UCSD-AML1 (cell line): ENCODE measurements at regions not wholly inside any gene's neighbourhood (a gene's known extent, or its start where the extent isn't known, plus 50 kb on each side); places are given as distances from the start of the nearest gene placed in this dataset.

Experiments used
- DNase-seq: peaks from one replicate; lab custom pipeline; 2025; ENCODE audit not compliant: unreplicated experiment; lab: John Stamatoyannopoulos, UW

DNA sequence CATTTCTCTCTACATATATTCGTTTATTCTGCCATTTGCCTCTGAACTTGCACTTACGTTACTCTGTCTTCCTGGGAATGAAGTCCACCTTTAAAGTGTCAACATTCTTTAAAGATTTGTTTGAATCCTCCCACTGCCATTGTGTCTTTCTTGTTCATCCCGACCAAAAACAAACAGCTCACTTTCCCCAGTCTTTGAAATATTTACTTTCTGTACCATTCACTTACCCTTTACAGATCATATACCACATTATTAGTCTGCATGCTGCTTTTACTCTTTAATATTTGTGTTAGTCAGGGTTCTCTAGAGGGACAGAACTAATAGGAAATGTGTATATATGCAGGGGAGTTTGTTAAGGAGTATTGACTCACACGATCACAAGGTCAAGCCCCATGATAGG lies 176.6 kb upstream of the STARD13 start:
- no peak for DNase-seq

DNA sequence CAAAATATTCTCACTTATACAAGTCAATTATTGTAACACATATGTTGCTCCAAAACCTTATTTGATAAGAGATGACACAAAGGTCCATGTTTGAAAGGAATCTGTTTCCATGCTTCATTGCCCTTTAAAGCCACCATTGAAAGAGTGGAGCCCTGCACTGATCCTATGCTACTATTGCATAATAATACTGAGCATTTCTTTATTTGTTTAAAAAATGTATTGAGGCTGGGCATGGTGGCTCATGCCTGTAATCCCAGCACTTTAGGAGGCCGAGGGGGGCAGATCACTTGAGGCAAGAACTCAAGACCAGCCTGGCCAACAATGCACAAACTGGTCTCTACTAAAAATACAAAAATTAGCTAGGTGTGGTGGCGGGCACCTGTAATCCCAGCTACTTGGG lies 178.8 kb upstream of the STARD13 start:
- no peak for DNase-seq

DNA sequence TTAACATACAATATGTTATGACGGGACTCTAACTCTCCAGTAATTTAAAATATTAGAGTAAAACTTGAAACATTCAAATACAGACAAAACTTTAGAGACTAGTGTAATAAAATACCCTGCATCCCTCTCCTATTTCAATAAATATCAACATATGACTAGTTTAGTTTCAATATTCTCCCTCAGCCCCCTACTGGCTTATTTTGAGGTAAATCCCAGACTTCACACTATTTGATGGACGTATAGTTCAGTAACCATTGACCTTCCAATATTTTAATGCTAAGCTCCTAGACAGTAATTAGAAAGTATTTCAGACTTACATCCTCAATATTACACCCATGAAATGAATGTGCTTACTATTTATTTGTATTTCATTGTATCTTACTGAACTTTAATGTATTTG lies 180.7 kb upstream of the STARD13 start:
- no peak for DNase-seq

DNA sequence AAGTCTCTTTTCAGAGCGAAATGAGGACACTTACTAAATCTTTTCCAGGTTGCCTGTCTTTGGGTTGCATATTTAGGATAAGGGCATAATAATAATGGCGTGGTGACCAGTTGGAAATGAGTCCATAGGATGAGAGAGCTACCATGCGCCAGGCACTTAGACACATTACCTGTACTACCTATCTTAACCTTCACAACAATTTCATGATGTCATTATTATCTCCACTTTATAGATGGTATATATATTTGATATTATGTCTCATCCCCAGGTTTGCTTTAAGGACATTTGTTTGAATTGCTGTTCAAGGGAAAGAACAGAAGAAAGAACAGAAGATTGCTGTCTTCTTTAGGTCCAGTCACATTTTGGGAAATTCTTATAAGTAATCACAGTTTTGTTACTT lies 182.0 kb upstream of the STARD13 start:
- no peak for DNase-seq

DNA sequence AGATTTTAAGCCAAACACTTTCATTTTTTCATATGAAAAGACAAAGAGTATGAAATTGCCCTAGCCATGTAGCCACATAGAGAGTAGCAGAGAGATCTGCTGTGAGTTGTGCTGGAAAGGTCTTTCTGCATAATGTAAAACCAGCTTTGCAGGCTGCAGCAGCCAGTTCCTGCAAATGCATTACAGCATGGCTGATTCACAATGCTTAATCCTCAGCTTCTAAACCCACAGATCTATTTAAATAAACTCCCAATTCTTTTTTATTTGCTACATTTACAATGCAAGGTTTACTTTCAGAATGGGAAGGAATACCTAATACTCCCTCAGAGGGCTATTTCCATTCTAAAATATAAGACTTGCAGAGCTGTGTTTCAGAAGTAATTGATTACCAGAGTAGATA lies 185.6 kb upstream of the STARD13 start:
- no peak for DNase-seq

DNA sequence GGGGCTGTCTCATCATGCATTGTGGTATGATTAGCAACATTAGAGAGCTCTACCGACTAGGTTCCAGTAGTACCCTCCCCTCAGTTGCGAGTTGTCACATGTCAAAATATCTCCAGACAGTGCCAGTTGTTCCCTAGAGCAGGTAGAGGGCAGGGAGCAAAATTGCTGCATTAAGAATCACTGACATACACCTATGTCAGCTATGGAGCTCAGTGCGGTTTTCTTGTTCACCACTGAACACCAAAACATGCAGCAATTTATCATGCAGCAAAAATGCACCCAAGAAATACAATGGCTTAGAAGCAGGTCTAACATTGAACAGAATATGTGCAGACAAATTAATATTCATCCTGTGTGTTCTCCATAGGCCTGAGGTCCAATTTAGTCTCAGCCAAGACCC lies 186.9 kb upstream of the STARD13 start:
- DNase-seq = no peak

DNA sequence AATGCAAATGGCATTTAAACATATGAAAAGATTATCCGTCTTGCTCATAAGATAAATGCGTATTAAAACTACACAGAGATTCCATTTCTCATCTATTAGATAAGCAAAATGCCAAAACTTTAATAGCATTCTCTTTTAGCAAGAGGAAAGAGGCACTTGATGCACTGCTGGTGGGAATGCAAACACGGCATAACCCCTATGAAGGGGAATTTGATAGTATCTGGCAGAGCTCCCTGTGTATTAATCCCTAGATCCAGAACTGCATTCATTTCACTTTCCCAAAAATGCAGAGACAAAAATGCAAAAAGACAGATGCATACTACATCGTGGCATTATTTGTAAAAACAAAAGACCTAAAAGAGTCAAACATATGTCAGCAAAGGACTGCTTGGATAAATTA lies 193.6 kb upstream of the STARD13 start:
- no peak for DNase-seq

DNA sequence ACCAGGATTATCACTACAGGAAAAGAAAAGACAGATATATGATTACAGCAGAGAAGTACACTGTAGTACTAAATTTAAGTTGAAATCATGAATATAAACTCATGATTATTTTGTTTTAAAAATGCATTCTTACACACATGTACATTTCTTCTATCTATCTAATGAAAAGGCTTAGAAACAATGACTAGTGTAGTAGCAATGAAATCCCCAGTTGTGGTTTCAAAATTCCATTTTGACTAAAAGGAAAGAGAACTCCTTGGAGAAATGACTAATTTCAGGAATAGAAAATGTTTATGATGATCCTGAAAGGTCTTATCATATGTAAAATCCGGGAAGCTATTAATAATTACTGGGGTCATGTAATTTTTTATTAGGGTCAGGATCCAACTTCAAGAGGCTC lies 195.0 kb upstream of the STARD13 start:
- DNase-seq = no peak

DNA sequence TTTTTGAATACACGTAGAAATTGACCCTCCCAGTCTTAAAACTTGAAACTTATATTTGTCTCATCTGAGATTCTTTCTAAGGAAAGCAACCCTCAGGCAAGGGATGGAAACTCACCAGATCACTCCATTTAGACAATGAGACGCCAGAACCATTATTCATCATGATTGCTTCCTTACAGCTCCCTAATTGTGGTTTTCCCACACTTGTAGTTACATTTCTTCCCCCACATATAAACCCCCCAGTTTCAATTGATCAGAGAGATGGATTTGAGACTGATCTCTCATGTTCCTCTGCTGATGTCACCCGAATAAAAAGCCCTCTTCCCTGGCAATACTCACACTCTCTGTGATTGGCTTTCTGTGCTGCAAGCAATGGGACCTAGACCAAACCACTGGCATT lies 197.9 kb upstream of the STARD13 start:
- no peak for DNase-seq

DNA sequence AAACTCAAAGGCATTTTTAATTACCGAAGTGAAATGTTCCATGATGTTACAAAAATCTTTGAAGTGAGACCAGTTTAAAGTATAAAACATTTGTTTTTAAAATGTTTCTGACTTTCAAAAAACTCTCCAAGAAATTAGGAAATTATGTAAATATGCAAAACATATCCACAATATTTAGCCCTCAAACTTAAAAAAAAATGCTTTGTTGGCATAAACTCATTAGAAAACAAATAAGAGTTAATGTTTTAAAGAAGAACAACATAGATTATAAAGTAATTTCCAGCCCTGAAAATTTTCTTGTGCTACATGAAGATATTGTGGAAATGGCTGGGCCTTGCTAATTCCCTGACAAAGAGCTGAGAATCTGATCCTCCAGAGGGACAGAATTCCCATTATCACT lies 199.7 kb upstream of the STARD13 start:
- DNase-seq = no peak

DNA sequence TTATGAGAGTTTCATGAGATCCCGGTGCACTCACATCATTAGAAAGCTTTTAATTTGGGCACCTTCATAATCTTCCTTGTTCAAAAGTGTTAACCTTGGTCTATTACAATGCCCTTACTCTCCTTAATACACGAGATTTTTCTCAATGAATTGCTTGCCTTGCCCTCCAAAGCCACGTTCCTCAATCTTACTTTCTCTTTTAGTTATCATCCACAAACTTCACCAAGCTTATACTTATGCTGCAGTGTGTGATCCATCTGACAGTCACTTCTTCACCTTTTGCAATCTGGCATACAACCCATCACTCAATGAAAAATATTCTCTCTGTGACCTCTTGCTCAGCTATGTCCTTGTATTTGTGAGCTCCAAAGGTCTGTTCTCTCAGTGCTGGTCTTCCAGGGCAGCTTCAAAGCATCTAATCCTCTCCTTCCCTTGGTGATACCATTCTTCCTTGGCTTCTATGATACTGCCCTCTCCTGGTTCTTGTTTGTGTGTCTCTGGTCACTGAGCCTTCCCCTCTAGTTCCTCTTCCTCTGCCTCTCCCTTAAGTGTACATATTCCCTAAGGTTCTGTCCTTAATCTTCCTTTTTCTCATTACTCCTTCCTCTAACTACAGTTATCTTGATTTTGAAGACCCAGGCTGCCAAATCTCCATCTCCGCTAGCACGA lies 202.2 kb upstream of the STARD13 start:
- peak; percentile 11 for DNase-seq

DNA sequence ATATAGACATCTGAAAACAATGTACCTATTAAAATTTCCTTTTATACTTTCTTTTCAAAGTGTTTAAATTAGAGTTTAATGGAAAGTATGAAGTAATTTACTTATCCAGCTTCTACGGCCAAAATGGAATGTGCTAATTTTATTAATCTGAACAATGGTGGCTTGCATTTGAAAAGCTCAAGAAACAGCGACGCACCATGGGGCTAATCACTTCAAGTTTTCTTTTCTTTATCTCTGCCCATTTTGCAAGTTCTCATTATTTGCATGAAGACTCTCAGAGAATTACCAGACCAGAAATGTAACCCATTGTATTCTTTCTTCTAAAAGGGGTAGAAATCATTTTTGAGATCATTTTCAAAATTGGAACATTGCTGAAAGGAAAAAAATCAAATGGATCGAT lies 204.0 kb upstream of the STARD13 start:
- DNase-seq = no peak

DNA sequence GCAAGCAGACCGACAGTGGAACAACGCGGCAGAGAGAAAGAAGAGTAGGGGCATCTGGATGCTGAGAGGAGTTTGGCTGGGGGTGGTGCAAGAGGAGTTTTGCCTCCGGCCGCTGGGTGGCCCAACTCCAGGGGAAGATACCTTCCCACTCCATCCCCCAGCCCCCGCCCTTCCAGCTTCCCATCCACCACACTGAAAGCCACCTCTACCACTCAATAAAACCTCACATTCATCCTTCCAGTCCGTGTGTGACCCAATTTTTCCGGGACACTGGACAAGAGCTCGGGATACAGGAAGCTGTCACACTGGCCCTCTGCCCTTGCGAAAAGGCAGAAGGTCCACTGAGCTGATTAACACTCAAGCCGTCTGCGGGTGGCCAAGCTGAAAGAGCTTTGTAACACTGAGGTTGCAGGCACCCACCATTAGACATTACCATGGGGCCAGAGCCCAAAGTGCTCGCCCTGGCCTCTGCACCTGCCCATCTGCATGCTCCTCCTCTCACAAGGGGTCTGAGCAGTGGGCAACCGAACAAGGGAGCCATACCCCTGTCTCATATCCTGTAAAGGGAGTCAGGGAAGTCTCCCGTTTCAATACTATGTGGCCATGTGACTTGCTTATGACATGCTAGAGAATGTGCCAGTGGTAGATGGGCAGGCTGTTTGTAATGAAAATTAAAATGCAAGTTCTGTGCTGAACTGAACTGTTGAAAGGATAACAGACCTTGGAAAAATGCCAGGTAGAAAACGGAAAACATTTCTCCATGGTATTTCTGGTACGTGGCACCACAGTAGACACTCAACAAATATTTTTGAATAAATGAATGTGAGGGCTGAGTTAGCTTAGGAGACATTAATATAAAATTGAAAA lies 205.1 kb upstream of the STARD13 start:
- no peak for DNase-seq

DNA sequence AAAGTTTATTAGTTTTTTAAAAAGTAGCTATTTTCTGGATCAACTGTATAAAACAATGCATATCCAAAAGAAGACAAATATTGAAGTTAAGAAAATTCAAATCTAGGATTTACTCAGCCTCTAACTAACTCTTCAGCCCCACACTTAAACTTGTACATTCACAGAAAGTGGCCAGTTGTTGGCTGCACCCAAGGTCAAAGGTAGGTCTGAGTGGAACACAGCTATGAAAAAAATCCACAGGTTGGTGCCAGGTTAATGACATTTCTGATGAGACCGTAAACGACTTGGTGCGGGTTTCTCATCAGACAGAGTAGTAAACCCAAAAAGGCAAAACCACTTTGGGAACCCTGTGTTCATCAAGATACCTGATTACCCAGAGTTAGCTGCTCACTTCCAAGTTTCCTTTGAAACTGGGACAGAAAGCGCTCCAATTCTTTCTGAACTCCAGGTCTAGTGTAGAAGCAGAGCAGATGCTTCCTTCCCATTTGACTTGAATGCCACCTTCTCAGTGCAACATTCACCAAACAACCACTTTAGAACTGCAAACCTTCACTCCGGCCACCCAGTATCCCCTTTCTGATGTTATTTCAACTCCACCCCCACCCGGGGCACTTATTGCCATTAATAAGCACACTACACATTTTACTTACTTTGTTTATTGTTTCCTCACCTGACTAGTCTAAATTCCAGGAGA lies 208.3 kb upstream of the STARD13 start:
- DNase-seq = no peak

DNA sequence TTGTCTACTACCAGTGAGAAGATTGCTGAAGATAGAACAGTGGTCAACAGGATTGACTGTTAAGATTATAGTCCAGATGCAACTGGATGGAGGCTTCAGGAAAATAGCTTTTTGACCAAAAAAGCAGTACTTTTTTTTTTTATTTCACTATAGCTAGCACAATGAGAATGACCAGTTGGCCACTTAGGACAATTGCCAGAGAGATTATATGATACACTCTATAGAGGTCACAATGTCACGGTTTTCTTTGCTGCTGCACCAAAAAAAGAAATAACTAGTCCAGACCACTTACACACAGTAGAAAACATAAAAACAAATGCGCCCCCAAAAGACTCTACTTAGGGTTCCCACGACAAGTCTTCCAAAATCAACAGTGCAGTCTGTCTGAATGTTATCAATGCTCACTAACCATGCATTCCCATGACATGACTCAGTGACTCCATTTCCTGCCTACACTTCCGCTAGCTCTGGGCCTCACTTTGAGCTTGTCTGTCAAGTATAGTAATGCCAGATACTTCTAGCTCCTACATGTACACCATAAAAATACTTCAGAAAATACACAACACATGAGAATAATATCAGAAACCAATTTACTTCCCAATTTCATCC lies 209.1 kb upstream of the STARD13 start:
- peak; percentile 11 for DNase-seq

DNA sequence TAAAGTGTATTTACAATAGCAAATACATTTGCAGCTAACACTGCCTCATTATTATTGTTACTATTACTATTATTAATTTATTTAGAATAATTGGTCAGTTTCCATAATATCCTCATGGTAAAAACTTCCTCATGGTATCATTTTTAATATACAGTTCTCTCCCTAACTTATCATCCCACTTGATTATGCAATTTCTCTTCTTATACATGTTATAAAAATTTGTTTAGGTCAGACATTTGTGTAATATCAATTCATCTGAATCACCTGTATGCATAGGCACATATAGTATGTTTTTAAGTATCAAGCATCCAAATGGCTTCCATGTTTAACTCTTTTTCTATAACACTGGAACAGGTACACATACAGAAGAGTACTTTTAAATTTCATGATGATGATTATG lies 210.8 kb upstream of the STARD13 start:
- DNase-seq = no peak

DNA sequence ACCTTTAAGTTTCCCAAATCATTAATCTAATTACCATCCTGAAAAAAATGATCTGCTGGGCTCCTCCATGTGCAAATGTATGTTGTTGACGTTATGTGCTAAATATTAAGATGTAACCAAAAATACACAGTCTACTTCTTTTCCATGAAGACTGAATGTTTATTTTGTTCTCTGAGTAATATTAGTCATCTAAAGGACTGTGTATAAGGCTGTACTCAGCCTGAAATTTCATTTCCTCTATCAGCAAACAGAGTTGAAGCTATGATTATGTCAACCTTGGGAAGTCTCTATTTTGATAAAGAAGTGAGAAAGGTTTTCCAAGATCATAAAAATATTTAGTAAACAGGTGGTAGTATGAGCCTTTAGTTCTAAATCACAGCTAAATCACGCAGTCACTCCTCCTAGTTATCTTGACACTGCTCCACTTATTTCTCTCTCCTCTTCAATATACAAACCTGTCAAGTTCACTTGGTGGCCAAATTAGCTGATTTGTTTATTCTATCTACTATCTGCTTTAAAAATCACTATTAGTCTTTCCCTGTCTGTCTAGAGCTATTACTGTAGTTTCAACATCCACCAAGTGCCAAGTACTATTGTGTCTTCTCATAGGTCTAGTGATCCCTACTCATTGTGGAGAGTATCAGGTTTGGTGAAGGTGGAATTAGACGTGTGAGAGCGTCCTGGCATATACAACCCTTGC lies 211.7 kb upstream of the STARD13 start:
- no peak for DNase-seq

DNA sequence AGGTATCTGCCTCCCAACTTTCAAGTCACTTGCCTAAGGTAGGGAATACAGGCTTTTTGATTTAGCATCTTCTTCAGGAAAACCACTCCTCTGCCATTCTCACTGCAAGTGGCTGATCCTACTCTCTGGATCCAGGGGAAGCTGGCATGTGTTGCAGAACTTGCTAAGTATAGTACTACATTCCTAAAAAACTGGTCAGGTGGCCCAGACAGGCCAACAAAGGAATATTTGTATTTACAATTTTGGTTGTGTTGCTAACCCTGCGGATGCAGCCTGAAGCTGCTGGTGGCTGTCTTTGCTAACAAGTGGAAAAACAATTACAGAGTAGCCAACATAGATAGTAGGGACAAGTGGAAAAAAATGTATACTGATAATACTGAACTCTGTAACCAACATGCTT lies 222.5 kb upstream of the STARD13 start:
- DNase-seq = no peak

DNA sequence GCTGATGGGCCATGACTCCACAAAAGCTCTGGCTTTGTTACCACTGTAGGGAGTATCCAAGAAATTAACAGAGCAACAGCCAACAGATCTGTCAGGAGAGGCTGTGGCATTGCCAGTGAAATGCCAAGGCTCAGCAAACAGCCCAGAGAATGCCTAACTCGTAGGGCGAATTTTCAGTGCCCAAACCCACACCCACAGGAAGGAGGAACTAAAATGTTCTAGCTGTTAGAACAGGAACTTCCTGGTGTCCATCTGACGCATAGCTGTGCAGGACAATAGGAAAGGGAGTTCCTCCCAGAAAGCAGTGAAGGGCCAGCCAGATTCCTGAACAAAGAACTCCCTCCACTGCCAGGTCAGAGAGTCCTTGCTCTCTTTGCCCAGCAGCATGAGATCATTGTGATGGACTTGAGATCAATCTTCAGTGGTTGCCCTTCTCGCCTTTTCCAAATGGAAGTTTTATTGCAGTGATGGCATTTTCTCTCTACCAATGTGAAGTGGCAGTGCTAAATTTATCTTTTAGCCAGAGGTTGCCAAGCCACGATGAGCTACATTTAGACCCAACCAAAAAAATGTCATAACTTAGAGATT lies 224.2 kb upstream of the STARD13 start:
- peak; percentile 34 for DNase-seq

DNA sequence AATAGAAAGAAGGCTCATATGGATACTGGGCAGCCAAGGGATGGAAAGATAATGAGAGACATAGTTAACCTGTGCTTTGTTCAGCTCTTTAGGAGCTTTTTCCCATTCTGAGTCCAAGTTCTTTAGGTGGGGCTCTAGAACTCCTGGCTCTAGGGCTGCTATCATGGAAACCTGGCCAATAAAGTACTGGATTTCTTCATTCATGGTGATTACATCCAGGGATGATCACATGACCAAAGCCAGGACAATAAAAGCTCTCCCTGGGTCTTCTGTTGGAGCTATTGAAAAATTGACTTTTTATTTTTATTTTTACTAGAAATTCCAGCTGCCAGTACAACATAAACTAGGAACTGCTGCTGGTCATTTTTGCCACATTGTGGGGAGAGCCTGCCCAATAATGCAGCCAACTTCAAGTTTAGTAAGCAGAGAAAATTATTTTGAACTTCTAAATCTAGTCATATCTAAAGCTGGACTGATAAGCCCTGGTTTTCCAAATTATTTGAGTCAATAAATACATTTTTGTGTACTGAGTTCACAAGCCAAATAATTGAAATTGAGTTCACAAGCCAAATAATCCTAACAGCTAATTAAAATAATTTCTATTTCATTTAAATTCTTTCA lies 224.9 kb upstream of the STARD13 start:
- no peak for DNase-seq
